Astrocyte (in vitro differentiated cells and primary cell): ENCODE measurements at regions not wholly inside any gene's neighbourhood (a gene's known extent, or its start where the extent isn't known, plus 50 kb on each side); places are given as distances from the start of the nearest gene placed in this dataset.

ENCODE experiments used
- DNase-seq: peaks from one replicate; pipeline ENCODE4 v3.0.0-alpha.2; 2010; ENCODE audit warnings: low read depth
- FAIRE-seq: peaks from 2 replicates; lab custom pipeline; 2011; peaks lifted over from hg19 to GRCh38; lab: Jason Lieb, UNC
- H2AFZ ChIP-seq: 2 replicates; pipeline ENCODE4 v1.6.0; 2012; ENCODE audit warnings: low read depth, low read length, inconsistent platforms
- H3K27ac ChIP-seq: 2 replicates; pipeline ENCODE4 v1.5.1; 2011; ENCODE audit warnings: low read depth, low read length, inconsistent platforms
- H3K27me3 ChIP-seq: 2 replicates; pipeline ENCODE4 v1.6.0; 2011; ENCODE audit warnings: low read length, inconsistent platforms; ENCODE audit not compliant: insufficient read depth
- H3K36me3 ChIP-seq: 2 replicates; pipeline ENCODE4 v1.5.1; 2011; ENCODE audit warnings: low read length, inconsistent platforms; ENCODE audit not compliant: insufficient read depth
- H3K4me1 ChIP-seq: 2 replicates; pipeline ENCODE4 v1.5.1; 2011; ENCODE audit warnings: low read length, inconsistent platforms; ENCODE audit not compliant: insufficient read depth
- H3K4me2 ChIP-seq: 2 replicates; pipeline ENCODE4 v1.6.0; 2012; ENCODE audit warnings: low read length, inconsistent platforms
- H3K4me3 ChIP-seq: 2 replicates; pipeline ENCODE4 v1.5.1; 2011; ENCODE audit warnings: low read depth, mild to moderate bottlenecking, low read length, inconsistent platforms; ENCODE audit not compliant: insufficient read depth
- H3K79me2 ChIP-seq: 2 replicates; pipeline ENCODE4 v1.6.0; 2012; ENCODE audit warnings: mild to moderate bottlenecking, low read length, inconsistent platforms; ENCODE audit not compliant: insufficient read depth
- H3K9ac ChIP-seq: 2 replicates; pipeline ENCODE4 v1.6.0; 2012; ENCODE audit warnings: mild to moderate bottlenecking, low read length, inconsistent platforms
- H3K9me3 ChIP-seq: 2 replicates; pipeline ENCODE4 v1.5.1; 2012; ENCODE audit warnings: low read depth, mild to moderate bottlenecking, low read length, inconsistent platforms; ENCODE audit not compliant: insufficient read depth
- H4K20me1 ChIP-seq: 2 replicates; pipeline ENCODE4 v1.6.0; 2012; ENCODE audit warnings: low read length, inconsistent platforms; ENCODE audit not compliant: insufficient read depth
- H3K27ac Mint-ChIP-seq: one replicate; pipeline ENCODE4 v1.8.0; 2021; ENCODE audit warnings: mild to moderate bottlenecking, mixed read lengths; ENCODE audit not compliant: unreplicated experiment
- H3K27me3 Mint-ChIP-seq: one replicate; pipeline ENCODE4 v1.8.0; 2021; ENCODE audit warnings: low read depth, mixed read lengths; ENCODE audit not compliant: unreplicated experiment
- H3K36me3 Mint-ChIP-seq: one replicate; pipeline ENCODE4 v1.8.0; 2021; ENCODE audit warnings: low read depth, mixed read lengths; ENCODE audit not compliant: unreplicated experiment
- H3K4me1 Mint-ChIP-seq: one replicate; pipeline ENCODE4 v1.8.0; 2021; ENCODE audit warnings: low read depth, mixed read lengths; ENCODE audit not compliant: unreplicated experiment
- H3K4me3 Mint-ChIP-seq: one replicate; pipeline ENCODE4 v1.8.0; 2021; ENCODE audit warnings: mild to moderate bottlenecking, moderate library complexity, mixed read lengths; ENCODE audit not compliant: unreplicated experiment
- H3K9me3 Mint-ChIP-seq: one replicate; pipeline ENCODE4 v1.8.0; 2021; ENCODE audit warnings: mild to moderate bottlenecking, mixed read lengths; ENCODE audit not compliant: unreplicated experiment
- EZH2 ChIP-seq: IDR thresholded peaks from 2 replicates; pipeline ENCODE4 v1.6.1; 2012; ENCODE audit warnings: mild to moderate bottlenecking, low read length, inconsistent platforms; ENCODE audit not compliant: insufficient read depth
- TF ChIP-seq, protein P1 (sequence below): IDR thresholded peaks from 2 replicates; pipeline ENCODE4 v1.5.1; 2011; ENCODE audit warnings: low read depth, mild to moderate bottlenecking, inconsistent platforms, low read length, moderate library complexity; ENCODE audit not compliant: insufficient read depth

- H3K27me3 Mint-ChIP-seq, result no peaks in the 10 kb centered on the region
- H3K4me3 ChIP-seq, result no peak overlapping the region
- H3K27ac Mint-ChIP-seq, result no peak overlapping the region
- H2AFZ ChIP-seq, result peak overlapping the region; percentile 19
- H3K4me2 ChIP-seq, result no peak overlapping the region
- no peaks in the 10 kb centered on the region for H3K9me3 Mint-ChIP-seq
- no peak overlapping the region for H3K9ac ChIP-seq
- TF ChIP-seq, protein P1, sequence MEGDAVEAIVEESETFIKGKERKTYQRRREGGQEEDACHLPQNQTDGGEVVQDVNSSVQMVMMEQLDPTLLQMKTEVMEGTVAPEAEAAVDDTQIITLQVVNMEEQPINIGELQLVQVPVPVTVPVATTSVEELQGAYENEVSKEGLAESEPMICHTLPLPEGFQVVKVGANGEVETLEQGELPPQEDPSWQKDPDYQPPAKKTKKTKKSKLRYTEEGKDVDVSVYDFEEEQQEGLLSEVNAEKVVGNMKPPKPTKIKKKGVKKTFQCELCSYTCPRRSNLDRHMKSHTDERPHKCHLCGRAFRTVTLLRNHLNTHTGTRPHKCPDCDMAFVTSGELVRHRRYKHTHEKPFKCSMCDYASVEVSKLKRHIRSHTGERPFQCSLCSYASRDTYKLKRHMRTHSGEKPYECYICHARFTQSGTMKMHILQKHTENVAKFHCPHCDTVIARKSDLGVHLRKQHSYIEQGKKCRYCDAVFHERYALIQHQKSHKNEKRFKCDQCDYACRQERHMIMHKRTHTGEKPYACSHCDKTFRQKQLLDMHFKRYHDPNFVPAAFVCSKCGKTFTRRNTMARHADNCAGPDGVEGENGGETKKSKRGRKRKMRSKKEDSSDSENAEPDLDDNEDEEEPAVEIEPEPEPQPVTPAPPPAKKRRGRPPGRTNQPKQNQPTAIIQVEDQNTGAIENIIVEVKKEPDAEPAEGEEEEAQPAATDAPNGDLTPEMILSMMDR, result no peak
- TF ChIP-seq EZH2, result no peak
- H3K4me1 ChIP-seq, result no peaks in the 10 kb centered on the region
- no peaks in the 10 kb centered on the region for H3K9me3 ChIP-seq
- FAIRE-seq, result no peak
- DNase-seq, result peak; percentile 49
- no peak overlapping the region for H3K27ac ChIP-seq
- H3K27me3 ChIP-seq, result no peaks in the 10 kb centered on the region
- H3K36me3 ChIP-seq, result no peaks in the 10 kb centered on the region
- H3K36me3 Mint-ChIP-seq, result no peaks in the 10 kb centered on the region
- H3K79me2 ChIP-seq, result no peaks in the 10 kb centered on the region
- H4K20me1 ChIP-seq, result no peaks in the 10 kb centered on the region
- H3K4me1 Mint-ChIP-seq, result no peaks in the 10 kb centered on the region
- H3K4me3 Mint-ChIP-seq, result no peak overlapping the region
These were observed 492.2 kb downstream of the KCNJ2 start for GRCh38 chr17:70661342-70662222.

DNA sequence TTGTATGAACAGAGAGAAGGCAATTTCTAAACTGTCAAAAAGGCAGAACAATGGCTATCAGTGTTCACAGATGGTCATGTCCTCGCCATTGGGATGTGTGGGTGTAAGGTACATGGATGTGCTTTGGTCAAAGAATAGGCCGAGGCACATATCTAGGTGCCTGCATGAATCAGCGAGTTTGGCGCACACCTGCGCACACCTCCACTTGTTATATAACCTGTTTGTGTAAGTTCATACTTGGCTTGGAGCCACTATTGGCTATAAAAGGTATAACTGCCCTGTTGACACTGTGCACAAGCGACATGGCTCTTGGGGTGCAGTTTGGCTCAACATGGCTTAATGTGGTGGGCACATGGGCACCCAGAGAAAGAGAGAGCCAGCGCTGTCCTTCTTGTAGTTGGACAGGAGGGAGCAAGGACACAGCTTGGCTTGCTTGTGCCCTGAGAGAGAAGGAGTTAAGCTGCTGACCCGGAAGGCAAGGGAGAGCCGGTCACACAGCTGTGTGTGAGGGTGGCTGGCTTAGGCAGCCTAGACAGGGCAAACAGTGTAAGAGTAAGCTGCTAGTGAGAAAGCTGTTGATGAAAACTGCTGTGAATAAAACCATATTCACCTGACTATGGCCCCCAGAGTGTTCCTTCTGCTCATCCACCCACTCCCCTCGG, 499.1 kb downstream of the KCNJ2 start:
- H2AFZ ChIP-seq, result no peak overlapping the region
- no peak overlapping the region for H3K9ac ChIP-seq
- no peak for DNase-seq
- no peaks in the 10 kb centered on the region for H3K36me3 Mint-ChIP-seq
- H3K79me2 ChIP-seq, result no peaks in the 10 kb centered on the region
- no peak overlapping the region for H3K4me3 Mint-ChIP-seq
- H3K27ac ChIP-seq, result no peak overlapping the region
- no peaks in the 10 kb centered on the region for H3K36me3 ChIP-seq
- H3K27me3 Mint-ChIP-seq, result peaks cover 2% of the 10 kb centered on the region
- TF ChIP-seq, protein P1, result no peak
- TF ChIP-seq EZH2, result no peak
- H3K4me3 ChIP-seq, result no peak overlapping the region
- H3K4me2 ChIP-seq, result no peak overlapping the region
- no peaks in the 10 kb centered on the region for H3K4me1 Mint-ChIP-seq
- no peaks in the 10 kb centered on the region for H3K9me3 Mint-ChIP-seq
- FAIRE-seq, result no peak
- H4K20me1 ChIP-seq, result no peaks in the 10 kb centered on the region
- H3K4me1 ChIP-seq, result no peaks in the 10 kb centered on the region
- H3K27me3 ChIP-seq, result no peaks in the 10 kb centered on the region
- no peaks in the 10 kb centered on the region for H3K9me3 ChIP-seq
- H3K27ac Mint-ChIP-seq, result no peak overlapping the region
